ENCODE measurements at regions not wholly inside any gene's neighbourhood (a gene's known extent, or its start where the extent isn't known, plus 50 kb on each side); places are given as distances from the start of the nearest gene placed in this dataset.

- no peak for TF ChIP-seq GATA2 (IDR thresholded peaks at IDR 0.05; ENCODE audit: low read depth, low read length)
- TF ChIP-seq GATA3 (IDR thresholded peaks at IDR 0.05; ENCODE audit: low read depth, low read length), result no peak
Observed at GRCh38 chr5:3780907-3781306, 185.3 kb downstream of the IRX1 start.
